Breast epithelium (tissue), 4 donors: ENCODE measurements at regions not wholly inside any gene's neighbourhood (a gene's known extent, or its start where the extent isn't known, plus 50 kb on each side); places are given as distances from the start of the nearest gene placed in this dataset.

Experiments used
- DNase-seq, 2 donors: peaks; one replicate each; pipeline ENCODE4 v3.0.0-alpha.2; 2019; ENCODE audit warnings: low spot score in 2 of 2
- H3K27ac ChIP-seq, 2 donors: fragments of 200-600 bp; sonication (generic) in 1 of 2; one replicate each; pipeline ENCODE4 v1.5.1; 2016 to 2019; ENCODE audit warnings: mild to moderate bottlenecking in 1 of 2
- H3K27me3 ChIP-seq, 2 donors: fragments of 200-600 bp; sonication (generic) in 1 of 2; one replicate each; pipeline versions ENCODE4 v1.5.1 to v1.6.0; 2017 to 2019; ENCODE audit warnings: control low read depth in 1 of 2, mild to moderate bottlenecking in 1 of 2
- H3K36me3 ChIP-seq: fragments of 200-600 bp; one replicate; pipeline ENCODE4 v1.5.1; 2019
- H3K4me1 ChIP-seq, 2 donors: fragments of 200-600 bp; sonication (generic); one replicate each; pipeline ENCODE4 v1.5.1; 2016 to 2019; ENCODE audit warnings: control low read depth in 1 of 2
- H3K4me3 ChIP-seq, 3 donors: fragments of 200-600 bp; sonication (generic); 1 replicate in 2 of 3; 2 replicates in 1 of 3; pipeline ENCODE4 v1.5.1; 2016 to 2019; ENCODE audit warnings: mild to moderate bottlenecking in 3 of 3, moderate library complexity in 2 of 3
- H3K9me3 ChIP-seq, 2 donors: fragments of 200-600 bp; sonication (generic) in 1 of 2; one replicate each; pipeline ENCODE4 v1.5.1; 2016 to 2019; ENCODE audit warnings: control low read depth in 1 of 2
- POLR2A ChIP-seq: fragments of 450-650 bp; IDR thresholded peaks from one replicate; pipeline ENCODE4 v1.6.1; 2016; ENCODE audit warnings: antibody characterized with exemption, mild to moderate bottlenecking, moderate library complexity
- POLR2AphosphoS5 ChIP-seq, 3 donors: sonication (generic); formaldehyde crosslinking; IDR thresholded peaks; one replicate each; pipeline ENCODE4 v1.6.1; 2017; ENCODE audit warnings: antibody characterized with exemption in 3 of 3
- intact Hi-C: fragments of 100-400 bp; cut with DNase I; formaldehyde crosslinking; loops from one replicate; pipeline ENCODE4 v1.15.1; 2023; ENCODE audit warnings: low total_unique reads
- TF ChIP-seq, protein P1 (sequence below), 3 donors: fragments of 450-650 bp; IDR thresholded peaks; one replicate each; pipeline ENCODE4 v1.5.1; 2016 to 2017; ENCODE audit warnings: antibody characterized with exemption in 3 of 3, mild to moderate bottlenecking in 3 of 3, moderate library complexity in 3 of 3

DNA sequence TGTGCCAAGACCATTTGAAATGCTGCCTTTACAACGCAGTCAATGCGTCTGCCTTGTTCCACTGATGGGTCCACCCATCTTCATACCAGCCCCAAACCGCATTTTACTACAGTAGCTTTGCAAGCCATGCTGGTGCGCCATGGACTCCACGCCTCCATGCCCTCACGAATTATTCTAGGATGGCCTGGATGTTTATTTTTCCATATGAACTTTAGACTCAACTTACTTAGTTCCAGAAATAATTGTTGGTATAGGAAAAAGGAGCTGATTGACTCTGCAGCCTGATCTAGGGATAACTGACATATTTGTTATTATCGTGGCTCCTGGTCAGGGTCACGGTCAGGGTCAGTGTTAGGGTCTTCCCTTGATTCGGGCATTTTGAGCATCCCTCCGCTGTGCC lies 70.0 kb upstream of the ZNF469 start:
- Histone ChIP-seq H3K4me3 (no peak overlapping the region), H3K4me1 (no peaks in the 10 kb centered on the region), H3K27me3 (no peaks in the 10 kb centered on the region), H3K27ac (no peak overlapping the region), H3K9me3 (peaks cover 4 to 9% of the 10 kb centered on the region in 2 donors), H3K36me3 (no peaks in the 10 kb centered on the region)
- DNase-seq = no peak
- intact Hi-C loops = no loop called here
- TF ChIP-seq, protein P1, sequence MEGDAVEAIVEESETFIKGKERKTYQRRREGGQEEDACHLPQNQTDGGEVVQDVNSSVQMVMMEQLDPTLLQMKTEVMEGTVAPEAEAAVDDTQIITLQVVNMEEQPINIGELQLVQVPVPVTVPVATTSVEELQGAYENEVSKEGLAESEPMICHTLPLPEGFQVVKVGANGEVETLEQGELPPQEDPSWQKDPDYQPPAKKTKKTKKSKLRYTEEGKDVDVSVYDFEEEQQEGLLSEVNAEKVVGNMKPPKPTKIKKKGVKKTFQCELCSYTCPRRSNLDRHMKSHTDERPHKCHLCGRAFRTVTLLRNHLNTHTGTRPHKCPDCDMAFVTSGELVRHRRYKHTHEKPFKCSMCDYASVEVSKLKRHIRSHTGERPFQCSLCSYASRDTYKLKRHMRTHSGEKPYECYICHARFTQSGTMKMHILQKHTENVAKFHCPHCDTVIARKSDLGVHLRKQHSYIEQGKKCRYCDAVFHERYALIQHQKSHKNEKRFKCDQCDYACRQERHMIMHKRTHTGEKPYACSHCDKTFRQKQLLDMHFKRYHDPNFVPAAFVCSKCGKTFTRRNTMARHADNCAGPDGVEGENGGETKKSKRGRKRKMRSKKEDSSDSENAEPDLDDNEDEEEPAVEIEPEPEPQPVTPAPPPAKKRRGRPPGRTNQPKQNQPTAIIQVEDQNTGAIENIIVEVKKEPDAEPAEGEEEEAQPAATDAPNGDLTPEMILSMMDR (IDR thresholded peaks at IDR 0.05) = no peak
- TF ChIP-seq POLR2AphosphoS5 (IDR thresholded peaks at IDR 0.05) (no peak), POLR2A (no peak)

- no peak overlapping the region for H3K4me3 ChIP-seq
- no peaks in the 10 kb centered on the region for H3K4me1 ChIP-seq
Observed at GRCh38 chr16:88314991-88315542, 67.7 kb upstream of the ZNF469 start.

DNA sequence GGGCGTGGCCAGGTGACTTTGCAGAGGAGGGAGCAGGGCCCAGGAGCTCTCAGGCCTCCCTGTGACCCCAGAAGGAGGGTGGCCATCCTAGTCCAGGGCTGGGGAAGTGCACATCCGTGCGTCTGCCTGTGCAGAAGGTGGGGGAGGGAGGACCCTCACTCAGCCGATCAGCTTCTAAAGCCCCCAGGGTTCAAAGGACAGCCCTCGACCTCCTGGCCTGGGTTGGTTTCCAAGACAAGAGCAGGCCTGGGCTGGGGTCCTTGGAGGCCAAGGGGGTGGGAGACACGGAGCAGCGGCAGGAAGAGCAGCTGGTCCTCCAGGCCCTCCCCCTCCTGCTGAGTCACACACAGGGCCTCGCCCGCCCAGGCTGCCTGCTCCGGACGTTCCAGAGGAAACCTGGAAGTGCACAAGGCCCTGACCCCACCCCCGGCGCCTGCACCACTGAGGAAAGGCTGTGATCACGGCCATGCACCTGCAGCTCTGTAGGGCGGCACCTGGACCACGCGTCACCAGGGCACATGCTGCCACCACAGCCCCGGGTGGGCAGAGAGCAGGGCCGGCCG lies 67.1 kb upstream of the ZNF469 start:
- Histone ChIP-seq H3K36me3 (no peaks in the 10 kb centered on the region), H3K4me1 (no peaks in the 10 kb centered on the region), H3K27ac (no peak overlapping the region), H3K4me3 (peak overlapping the region in 1 of 3 donors; percentile 22), H3K27me3 (no peaks in the 10 kb centered on the region), H3K9me3 (peaks cover 0 to 9% of the 10 kb centered on the region in 2 donors)
- DNase-seq = no peak
- intact Hi-C loops = no loop called here
- TF ChIP-seq POLR2AphosphoS5 (IDR thresholded peaks at IDR 0.05) (no peak), POLR2A (no peak)
- TF ChIP-seq, protein P1 (IDR thresholded peaks at IDR 0.05) = no peak

More at GRCh38 chr16:88314991-88315542, 67.7 kb upstream of the ZNF469 start:
- H3K27ac ChIP-seq = no peak overlapping the region
- H3K27me3 ChIP-seq = no peaks in the 10 kb centered on the region
- H3K36me3 ChIP-seq = no peaks in the 10 kb centered on the region
- intact Hi-C loops = no loop called here
- no peak for TF ChIP-seq POLR2A
- TF ChIP-seq, protein P1 (IDR thresholded peaks at IDR 0.05) = no peak
- H3K9me3 ChIP-seq = peaks cover 0 to 9% of the 10 kb centered on the region in 2 donors
- no peak for DNase-seq

GRCh38 chr16:88316151-88316550 lies 66.6 kb upstream of the ZNF469 start:
- peak overlapping the region in 1 of 3 donors; percentile 22 for H3K4me3 ChIP-seq
- H3K4me1 ChIP-seq = no peaks in the 10 kb centered on the region
- DNase-seq = no peak
- intact Hi-C loops = no loop called here
- TF ChIP-seq POLR2A (no peak), POLR2AphosphoS5 (IDR thresholded peaks at IDR 0.05) (no peak)
- TF ChIP-seq, protein P1 (IDR thresholded peaks at IDR 0.05) = no peak
- H3K27ac ChIP-seq = no peak overlapping the region
- H3K27me3 ChIP-seq = no peaks in the 10 kb centered on the region
- H3K36me3 ChIP-seq = no peaks in the 10 kb centered on the region
- peaks cover 0 to 9% of the 10 kb centered on the region in 2 donors for H3K9me3 ChIP-seq

- H3K9me3 ChIP-seq = peaks cover 0 to 6% of the 10 kb centered on the region in 2 donors
- TF ChIP-seq, protein P1 (IDR thresholded peaks at IDR 0.05) = no peak
- no peak for TF ChIP-seq POLR2A
- no peak for TF ChIP-seq POLR2AphosphoS5 (IDR thresholded peaks at IDR 0.05)
- no peaks in the 10 kb centered on the region for H3K36me3 ChIP-seq
- peak overlapping the region in 1 of 2 donors; percentile 20 for H3K27ac ChIP-seq
- no peak overlapping the region for H3K4me3 ChIP-seq
- intact Hi-C loops = no loop called here
- H3K27me3 ChIP-seq = no peaks in the 10 kb centered on the region
- no peak for DNase-seq
- no peaks in the 10 kb centered on the region for H3K4me1 ChIP-seq
Observed at GRCh38 chr16:88316941-88317612, 65.7 kb upstream of the ZNF469 start.
